Vagina (tissue), 2 donors: ENCODE measurements at regions not wholly inside any gene's neighbourhood (a gene's known extent, or its start where the extent isn't known, plus 50 kb on each side); places are given as distances from the start of the nearest gene placed in this dataset.
"Not testable (repeated sequence)": the region's sequence is repeated elsewhere in the genome, so short reads cannot be mapped to it uniquely, and the experiment has no call there.

Experiments
- CTCF ChIP-seq, 3 experiments: fragments of 450-650 bp in 2 of 3; fragments of 200-600 bp in 1 of 3; sonication (generic) in 1 of 3; IDR thresholded peaks; one replicate each; pipeline ENCODE4 v1.5.1; 2017 to 2019; ENCODE audit warnings: antibody characterized with exemption in 3 of 3, mild to moderate bottlenecking in 2 of 3, moderate library complexity in 2 of 3
- POLR2A ChIP-seq, 2 donors: fragments of 450-650 bp; IDR thresholded peaks; one replicate each; pipeline ENCODE4 v1.6.1; 2017; ENCODE audit warnings: antibody characterized with exemption in 2 of 2, mild to moderate bottlenecking in 2 of 2, moderate library complexity in 2 of 2
- POLR2AphosphoS5 ChIP-seq, 2 donors: sonication (generic); formaldehyde crosslinking; IDR thresholded peaks; one replicate each; pipeline ENCODE4 v1.9.0; 2017; ENCODE audit warnings: antibody characterized with exemption in 2 of 2, mild to moderate bottlenecking in 2 of 2, low read depth in 1 of 2; ENCODE audit not compliant: insufficient read depth in 1 of 2

GRCh38 chr21:32071620-32072019 lies 198.8 kb downstream of the HUNK start:
- not testable (repeated sequence) for TF ChIP-seq CTCF (IDR thresholded peaks at IDR 0.05); POLR2A (IDR thresholded peaks at IDR 0.05); POLR2AphosphoS5 (IDR thresholded peaks at IDR 0.05; ENCODE audit: insufficient read depth in 1 of 2, low read depth in 1 of 2)
